Keratinocyte (primary cell): ENCODE measurements at regions not wholly inside any gene's neighbourhood (a gene's known extent, or its start where the extent isn't known, plus 50 kb on each side); places are given as distances from the start of the nearest gene placed in this dataset.

Experiments
- CTCF ChIP-seq, 3 experiments: IDR thresholded peaks in 1 of 3; conservative IDR thresholded peaks in 1 of 3; optimal IDR thresholded peaks in 1 of 3; 2 replicates in 2 of 3; 3 replicates in 1 of 3; pipeline versions ENCODE3 to v1.5.1; 2011; ENCODE audit warnings: low read length in 3 of 3, mild to moderate bottlenecking in 3 of 3, moderate library complexity in 2 of 3, control low read depth in 1 of 3, inconsistent platforms in 1 of 3; ENCODE audit not compliant: insufficient read depth in 2 of 3; ENCODE audit errors: extremely low read depth in 1 of 3
- EZH2 ChIP-seq: IDR thresholded peaks from one replicate; pipeline ENCODE4 v1.6.1; 2012; ENCODE audit warnings: inconsistent platforms, mild to moderate bottlenecking, low read length, moderate library complexity

- TF ChIP-seq CTCF (optimal IDR thresholded peaks at IDR 0.05 in 1 of 3, IDR thresholded peaks at IDR 0.05 in 1 of 3, conservative IDR thresholded peaks at IDR 0.05 in 1 of 3; ENCODE audit: extremely low read depth in 1 of 3, insufficient read depth in 2 of 3, low read length in 3 of 3) = no peak
- TF ChIP-seq EZH2 = no peak
Observed at GRCh38 chr3:139230391-139230790, 113.4 kb upstream of the MRPS22 start.
